Peyer's patch (tissue), 4 donors: ENCODE measurements at regions not wholly inside any gene's neighbourhood (a gene's known extent, or its start where the extent isn't known, plus 50 kb on each side); places are given as distances from the start of the nearest gene placed in this dataset.

ENCODE experiments used
- CTCF ChIP-seq, 6 experiments: fragments of 450-650 bp in 4 of 6; fragments of 200-600 bp in 2 of 6; sonication (generic) in 1 of 6; IDR thresholded peaks; one replicate each; pipeline ENCODE4 v1.5.1; 2017 to 2019; ENCODE audit warnings: antibody characterized with exemption in 6 of 6, mild to moderate bottlenecking in 3 of 6, moderate library complexity in 1 of 6
- POLR2A ChIP-seq, 2 donors: fragments of 450-650 bp; IDR thresholded peaks; one replicate each; pipeline ENCODE4 v1.5.1; 2017; ENCODE audit warnings: antibody characterized with exemption in 2 of 2, mild to moderate bottlenecking in 2 of 2, moderate library complexity in 2 of 2

DNA sequence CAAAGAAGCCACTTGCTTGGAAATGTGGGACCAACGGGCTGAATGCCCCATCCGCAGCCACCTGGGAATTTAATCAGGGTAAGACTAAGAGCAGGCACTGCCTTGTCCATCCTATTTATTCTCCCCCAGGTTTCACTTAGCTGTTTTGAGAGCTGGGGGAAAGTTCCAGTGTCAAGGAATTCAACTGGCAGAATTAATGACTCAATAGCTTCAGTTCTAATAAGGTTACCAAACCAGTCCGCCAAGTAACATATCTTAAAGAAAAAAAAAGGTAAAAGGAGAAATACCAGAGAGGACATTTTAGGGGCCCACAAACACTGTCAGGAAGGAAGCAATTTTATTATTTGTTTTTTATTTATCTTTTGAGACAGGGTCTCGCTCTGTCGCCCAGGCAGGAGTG is 157.6 kb upstream of the SOD1 start:
- TF ChIP-seq POLR2A (IDR thresholded peaks at IDR 0.05) (no peak), CTCF (IDR thresholded peaks at IDR 0.05) (no peak)
